ENCODE measurements at regions not wholly inside any gene's neighbourhood (a gene's known extent, or its start where the extent isn't known, plus 50 kb on each side); places are given as distances from the start of the nearest gene placed in this dataset.

GRCh38 chr1:68355614-68356013, 94.1 kb downstream of the RPE65 start:
- H3K79me2 ChIP-seq (ENCODE audit: control insufficient read depth, insufficient read depth, low read length), result no peaks in the 10 kb centered on the region
- in situ Hi-C loops (cut with MboI), result no loop called here
- intact Hi-C loops (cut with micrococcal nuclease), result no loop called here
- no peaks in the 10 kb centered on the region for H3K27me3 ChIP-seq (ENCODE audit: control insufficient read depth in 2 of 2, insufficient read depth in 2 of 2, low read length in 2 of 2)
- POLR2A ChIA-PET, result no interaction called here
- H3K9ac ChIP-seq (ENCODE audit: insufficient read depth in 1 of 2, low read depth in 2 of 2, low read length in 2 of 2), result no peak overlapping the region
- no peaks in the 10 kb centered on the region for H3K9me3 ChIP-seq (replicated peaks; ENCODE audit: control insufficient read depth, insufficient read depth, low read depth, low read length)
- H3K4me3 ChIP-seq, result no peak overlapping the region
- TF ChIP-seq COPS2 (conservative IDR thresholded peaks at IDR 0.05) (no peak), SMAD1 (IDR thresholded peaks at IDR 0.05; ENCODE audit: low read depth, low read length, partially characterized antibody) (no peak), ATF7 (IDR thresholded peaks at IDR 0.05) (no peak)
- 0% methylated on average over 3 of the region's 3 CpGs for WGBS (ENCODE audit: insufficient coverage, low coverage, missing lambda C conversion rate)
- no peaks in the 10 kb centered on the region for H4K20me1 ChIP-seq (replicated peaks; ENCODE audit: control insufficient read depth, insufficient read depth, low read length)
- no peaks in the 10 kb centered on the region for H3K4me1 ChIP-seq (replicated peaks in 1 of 2; ENCODE audit: control insufficient read depth in 2 of 2, insufficient read depth in 2 of 2, low read length in 2 of 2)
- BruUV-seq (replicated peaks), result no TSS peak
- no peak for ATAC-seq
- H3K4me2 ChIP-seq (ENCODE audit: insufficient read depth, low read length), result no peak overlapping the region
- CTCF ChIA-PET (ENCODE audit: low intra/inter-chr PET ratio), result no interaction called here
- H2AFZ ChIP-seq (ENCODE audit: low read depth, low read length), result no peak overlapping the region
- no peak for DNase-seq (ENCODE audit: extremely low read depth in 1 of 4, low spot score in 3 of 4)
- FAIRE-seq, result no peak
- H3K9me1 ChIP-seq (ENCODE audit: control insufficient read depth, insufficient read depth, low read length), result no peaks in the 10 kb centered on the region
- H3K36me3 ChIP-seq (ENCODE audit: control insufficient read depth, insufficient read depth, low read length), result no peaks in the 10 kb centered on the region
- H3K27ac ChIP-seq (ENCODE audit: extremely low read depth, low read depth, low read length), result no peak overlapping the region

GRCh38 chr1:68352202-68352601, 97.6 kb downstream of the RPE65 start:
- no peak overlapping the region for H2AFZ ChIP-seq (ENCODE audit: low read depth, low read length)
- FAIRE-seq (no peak), DNase-seq (ENCODE audit: extremely low read depth in 1 of 4, low spot score in 3 of 4) (no peak), ATAC-seq (no peak)
- TF ChIP-seq EGR1 (conservative IDR thresholded peaks at IDR 0.05) (no peak), KDM1A (IDR thresholded peaks at IDR 0.05) (no peak), ZZZ3 (IDR thresholded peaks at IDR 0.05) (no peak), NFXL1 (CRISPR knock-in tag; IDR thresholded peaks at IDR 0.05) (no peak), SMARCB1 (IDR thresholded peaks at IDR 0.05; ENCODE audit: insufficient read length, low read depth) (no peak), ESRRB (CRISPR knock-in tag; IDR thresholded peaks at IDR 0.05; ENCODE audit: borderline replicate concordance) (no peak), RB1 (IDR thresholded peaks at IDR 0.05; ENCODE audit: low read depth) (no peak)
- ChIA-PET CTCF (ENCODE audit: low intra/inter-chr PET ratio) (no interaction called here), POLR2A (no interaction called here)
- WGBS (ENCODE audit: insufficient coverage, low coverage, missing lambda C conversion rate), result 0% methylated on average over 2 of the region's 2 CpGs
- H3K4me2 ChIP-seq (ENCODE audit: insufficient read depth, low read length), result no peak overlapping the region
- H3K9ac ChIP-seq (ENCODE audit: insufficient read depth in 1 of 2, low read depth in 2 of 2, low read length in 2 of 2), result no peak overlapping the region
- H3K9me3 ChIP-seq (replicated peaks; ENCODE audit: control insufficient read depth, insufficient read depth, low read depth, low read length), result no peaks in the 10 kb centered on the region
- H3K4me3 ChIP-seq, result no peak overlapping the region
- in situ Hi-C loops (cut with MboI), result no loop called here
- no peaks in the 10 kb centered on the region for H3K9me1 ChIP-seq (ENCODE audit: control insufficient read depth, insufficient read depth, low read length)
- H3K79me2 ChIP-seq (ENCODE audit: control insufficient read depth, insufficient read depth, low read length), result no peaks in the 10 kb centered on the region
- no peaks in the 10 kb centered on the region for H3K4me1 ChIP-seq (replicated peaks in 1 of 2; ENCODE audit: control insufficient read depth in 2 of 2, insufficient read depth in 2 of 2, low read length in 2 of 2)
- intact Hi-C loops (cut with micrococcal nuclease), result no loop called here
- BruUV-seq (replicated peaks), result no TSS peak
- H3K36me3 ChIP-seq (ENCODE audit: control insufficient read depth, insufficient read depth, low read length), result no peaks in the 10 kb centered on the region
- no peaks in the 10 kb centered on the region for H3K27me3 ChIP-seq (ENCODE audit: control insufficient read depth in 2 of 2, insufficient read depth in 2 of 2, low read length in 2 of 2)
- no peaks in the 10 kb centered on the region for H4K20me1 ChIP-seq (replicated peaks; ENCODE audit: control insufficient read depth, insufficient read depth, low read length)
- no peak overlapping the region for H3K27ac ChIP-seq (ENCODE audit: extremely low read depth, low read depth, low read length)
